ENCODE measurements at regions not wholly inside any gene's neighbourhood (a gene's known extent, or its start where the extent isn't known, plus 50 kb on each side); places are given as distances from the start of the nearest gene placed in this dataset.
"Not testable (repeated sequence)": the region's sequence is repeated elsewhere in the genome, so short reads cannot be mapped to it uniquely, and the experiment has no call there.

DNA sequence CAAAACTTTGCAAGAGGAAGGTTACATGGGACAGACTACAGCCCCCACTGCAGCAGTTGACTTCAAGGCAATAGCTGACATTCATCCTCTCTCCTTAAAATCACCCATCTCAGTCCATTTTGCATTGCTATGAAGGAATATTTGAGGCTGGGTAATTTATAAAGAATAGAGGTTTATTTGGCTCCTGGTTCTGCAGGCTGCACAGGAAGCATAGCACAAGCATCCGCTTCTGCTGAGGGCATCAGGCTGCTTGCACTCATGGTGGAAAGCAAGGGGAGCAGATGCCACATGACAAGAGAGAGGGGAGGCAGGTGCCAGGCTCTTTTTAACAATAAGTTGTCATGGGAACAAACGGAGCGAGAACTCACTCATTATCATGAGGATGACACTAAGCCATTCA is 646.0 kb downstream of the ZEB2 start:
- no peak for DNase-seq (ENCODE audit: low read depth in 2 of 2)

DNA sequence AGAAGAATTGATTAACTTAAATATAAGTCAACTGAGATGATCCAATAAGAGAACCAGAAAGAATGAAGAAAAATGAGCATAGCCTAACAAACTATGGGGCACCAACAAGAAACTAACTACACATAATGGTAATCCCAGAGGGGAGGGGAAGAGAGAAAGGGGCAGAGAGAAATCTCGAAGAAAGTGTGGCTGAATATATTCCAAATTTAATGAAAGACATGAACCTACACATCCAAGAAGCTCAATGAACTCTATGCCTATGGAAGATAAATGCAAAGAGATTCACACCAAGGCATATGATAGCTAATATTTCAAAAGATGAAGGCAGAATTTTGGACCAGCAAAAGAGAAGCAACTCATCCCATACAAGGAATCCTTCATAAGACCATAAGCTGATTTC is 649.2 kb downstream of the ZEB2 start:
- DNase-seq (ENCODE audit: low read depth in 2 of 2), result no peak

- peak; percentile 16 to 21 for DNase-seq (ENCODE audit: low read depth in 2 of 2)
These were observed 662.9 kb downstream of the ZEB2 start for GRCh38 chr2:143856978-143857377.

DNA sequence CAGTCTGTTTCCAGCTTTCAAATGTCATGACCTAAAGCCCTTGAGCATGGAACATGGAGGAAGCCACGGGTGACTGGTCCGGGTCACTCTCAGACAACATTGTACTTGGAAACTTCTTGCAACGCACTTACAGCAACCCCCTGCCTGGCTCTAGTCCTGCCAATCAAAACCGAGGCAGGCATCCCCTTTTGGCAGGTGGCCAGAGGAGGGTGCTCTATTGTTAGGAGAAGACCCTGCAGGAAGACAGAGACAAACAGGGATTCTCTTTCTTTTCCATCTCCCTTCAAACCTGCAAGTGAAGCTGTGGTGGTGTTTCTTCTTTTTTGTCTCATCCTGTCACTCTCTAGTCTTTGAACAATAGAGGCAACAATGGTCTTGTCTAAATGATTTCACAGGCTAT is 667.2 kb downstream of the ZEB2 start:
- no peak for DNase-seq (ENCODE audit: low read depth in 2 of 2)

DNA sequence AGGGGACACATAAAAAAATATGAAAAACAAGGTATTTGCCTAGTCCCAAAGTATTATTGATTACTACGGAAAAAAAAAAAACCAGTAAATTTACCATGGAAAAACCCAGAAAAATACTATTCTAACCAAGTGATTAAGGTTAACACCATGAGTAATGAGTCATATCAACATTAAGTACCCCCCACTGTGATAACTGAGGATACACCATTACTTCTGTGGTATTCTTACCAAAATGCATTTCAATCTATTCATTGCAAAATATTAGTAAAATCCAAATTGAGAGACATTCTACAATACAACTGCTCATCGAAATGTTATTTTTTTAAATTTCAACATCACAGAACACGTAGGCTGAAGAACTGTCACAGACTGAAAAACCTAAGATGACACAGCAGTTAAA is 669.8 kb downstream of the ZEB2 start:
- no peak for DNase-seq (ENCODE audit: low read depth in 2 of 2)

DNA sequence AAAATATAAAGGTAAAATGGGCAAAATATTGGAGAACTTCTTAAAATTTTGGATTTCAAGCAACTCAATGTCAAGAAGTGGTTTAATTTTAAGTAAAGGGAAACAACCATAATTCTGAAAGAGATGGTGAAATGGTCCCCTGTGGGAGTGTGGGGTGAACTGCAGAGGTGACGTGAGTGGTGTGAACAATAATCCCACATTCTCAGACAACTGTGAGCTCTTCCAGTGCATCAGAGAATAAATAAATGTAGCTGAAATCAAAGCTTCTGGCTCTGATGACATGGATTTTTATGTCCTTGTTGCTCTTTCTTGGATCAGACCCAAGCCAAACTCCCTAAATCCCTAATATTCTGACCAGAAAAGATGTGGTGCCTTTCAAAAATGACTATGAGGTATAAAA is 672.7 kb downstream of the ZEB2 start:
- no peak for DNase-seq (ENCODE audit: low read depth in 2 of 2)

DNA sequence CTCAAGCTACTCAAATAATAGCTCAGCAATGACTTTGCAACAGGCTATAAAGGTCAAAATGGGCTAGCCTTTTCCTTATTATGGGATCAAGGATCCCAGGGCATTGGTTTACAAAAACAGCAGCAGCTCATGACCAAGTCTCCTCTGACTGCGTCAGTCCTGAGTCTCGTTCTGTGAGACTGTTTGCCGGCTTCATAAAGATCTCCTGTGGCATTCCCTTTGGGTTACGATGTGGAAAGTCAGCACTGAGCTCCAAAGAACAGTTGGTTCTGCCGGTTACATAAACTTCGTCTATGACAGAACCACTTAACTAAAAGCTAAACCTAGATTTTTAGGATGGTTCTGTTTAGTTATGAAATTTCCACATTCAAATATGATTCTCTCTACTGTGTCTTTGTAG is 674.9 kb downstream of the ZEB2 start:
- DNase-seq (ENCODE audit: low read depth in 2 of 2), result no peak

GRCh38 chr2:143843686-143844085 is 676.2 kb downstream of the ZEB2 start:
- DNase-seq (ENCODE audit: low read depth in 2 of 2), result no peak

GRCh38 chr2:143842836-143843235 is 677.1 kb downstream of the ZEB2 start:
- no peak for DNase-seq (ENCODE audit: low read depth in 2 of 2)

DNA sequence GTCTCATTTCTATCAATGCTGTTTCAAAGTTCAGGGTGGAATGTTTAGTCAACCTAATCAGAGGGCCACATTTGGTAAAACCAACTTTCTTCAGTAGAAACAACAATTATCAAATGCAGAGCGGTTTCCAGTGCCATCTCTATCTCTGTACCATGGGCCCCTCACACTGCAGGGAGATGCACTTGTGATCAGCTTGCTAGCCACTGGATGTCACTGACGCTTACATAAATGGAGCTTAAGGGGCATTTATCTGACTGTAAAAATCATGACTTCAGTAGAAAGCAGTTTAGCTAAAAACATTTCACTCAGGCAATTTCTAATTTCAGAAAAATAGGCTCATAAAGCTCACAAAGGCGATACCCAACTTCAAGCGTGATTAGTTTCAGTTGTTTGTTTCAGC is 678.0 kb downstream of the ZEB2 start:
- no peak for DNase-seq (ENCODE audit: low read depth in 2 of 2)

DNA sequence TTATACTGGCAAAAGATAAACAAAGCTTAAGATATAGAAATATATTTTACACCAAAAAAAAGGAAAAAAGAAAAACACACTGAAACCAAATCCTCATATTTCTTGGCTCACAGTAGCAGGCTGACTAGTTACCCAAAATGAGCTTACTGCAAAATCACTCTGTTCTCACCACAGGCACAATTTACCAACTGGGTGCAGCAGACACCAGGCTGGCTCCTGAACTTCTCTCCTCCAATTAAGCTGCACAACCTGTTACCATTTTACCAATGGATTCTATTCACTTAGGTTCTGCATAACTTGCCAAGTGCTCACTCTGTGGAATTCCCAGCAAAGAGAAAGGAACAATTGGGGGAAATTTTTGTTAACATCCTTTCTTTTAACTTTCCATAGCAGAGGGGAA is 679.3 kb downstream of the ZEB2 start:
- no peak for DNase-seq (ENCODE audit: low read depth in 2 of 2)

DNA sequence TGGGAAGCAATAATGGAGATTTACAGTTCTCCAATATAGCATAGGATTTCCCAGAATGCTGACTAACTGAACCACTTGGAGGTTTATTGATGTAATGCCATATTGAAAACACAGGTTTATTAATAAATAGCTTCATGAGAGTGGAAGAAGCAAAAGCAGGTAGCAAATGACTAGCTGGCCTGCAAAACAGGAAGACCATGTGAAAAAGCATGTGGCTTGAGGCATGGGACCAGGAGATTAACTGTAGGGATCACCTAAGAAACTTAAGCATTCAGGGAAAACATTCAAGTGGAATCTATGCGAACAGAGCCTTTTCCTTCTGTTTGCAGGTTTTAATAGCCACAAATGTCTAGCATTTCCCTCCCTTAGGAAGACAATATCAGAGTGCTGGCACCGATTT is 679.7 kb downstream of the ZEB2 start:
- no peak for DNase-seq (ENCODE audit: low read depth in 2 of 2)

DNA sequence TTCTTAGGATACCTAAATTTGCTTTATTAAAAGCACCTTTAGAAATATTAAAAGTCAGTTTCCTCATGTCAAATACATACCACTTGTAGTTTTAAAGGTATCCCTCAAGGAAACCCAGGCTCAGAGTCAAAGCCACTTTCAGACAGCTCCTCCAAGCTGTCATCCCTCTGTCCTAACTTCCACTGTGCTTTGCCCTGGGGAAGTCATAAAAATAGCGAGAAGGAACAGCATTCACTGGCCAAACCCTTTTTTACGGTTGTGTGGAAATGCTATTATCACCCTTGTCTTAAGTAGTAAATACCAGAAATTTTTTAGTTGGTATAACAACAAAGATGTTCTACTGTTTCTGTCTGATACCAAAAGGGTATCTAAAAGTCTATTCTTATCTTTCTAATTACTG is 680.5 kb downstream of the ZEB2 start:
- DNase-seq (ENCODE audit: low read depth in 2 of 2), result no peak

GRCh38 chr2:143837055-143837454 is 682.9 kb downstream of the ZEB2 start:
- not testable (repeated sequence) for DNase-seq (ENCODE audit: low read depth in 2 of 2)

DNA sequence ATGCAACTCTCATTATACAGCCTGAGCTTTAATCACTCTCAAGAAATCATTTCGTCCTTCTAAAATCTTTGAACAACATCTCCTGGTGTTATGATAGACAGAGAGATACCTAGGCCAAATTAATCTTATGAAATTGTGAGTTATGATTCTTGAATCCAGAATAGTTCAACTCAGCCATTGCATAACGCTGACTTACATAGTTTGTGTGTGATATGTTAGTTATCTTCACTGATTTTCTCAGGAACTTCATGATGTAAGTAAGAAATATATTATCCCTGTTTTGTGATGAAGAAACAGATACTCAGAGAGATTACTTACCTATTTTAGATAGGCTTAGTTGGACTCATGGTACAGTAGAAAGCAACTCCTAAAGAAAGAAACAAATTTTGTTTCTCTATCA is 684.4 kb downstream of the ZEB2 start:
- DNase-seq (ENCODE audit: low read depth in 2 of 2), result no peak

GRCh38 chr2:143833015-143833660 is 686.8 kb downstream of the ZEB2 start:
- DNase-seq (ENCODE audit: low read depth in 2 of 2), result no peak

DNA sequence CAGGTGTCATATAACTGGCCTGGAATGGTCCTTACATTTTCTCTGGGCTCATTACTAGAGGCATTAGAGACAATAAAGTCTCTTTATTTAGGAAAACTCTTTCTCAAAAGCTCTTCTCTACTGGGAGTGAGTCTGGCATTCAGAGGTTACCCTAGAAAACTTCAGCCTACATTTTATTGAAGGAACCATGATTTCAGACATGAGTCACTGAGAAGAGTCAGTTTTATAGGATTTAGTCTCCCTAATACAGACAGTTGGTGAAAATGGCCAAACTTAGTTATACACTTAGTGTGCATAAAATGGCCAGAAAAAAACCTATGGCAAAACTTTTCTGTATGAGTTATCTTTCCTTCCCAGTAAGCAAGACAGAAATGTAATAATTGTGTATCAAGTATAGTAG is 689.4 kb downstream of the ZEB2 start:
- DNase-seq (ENCODE audit: low read depth in 2 of 2), result no peak

DNA sequence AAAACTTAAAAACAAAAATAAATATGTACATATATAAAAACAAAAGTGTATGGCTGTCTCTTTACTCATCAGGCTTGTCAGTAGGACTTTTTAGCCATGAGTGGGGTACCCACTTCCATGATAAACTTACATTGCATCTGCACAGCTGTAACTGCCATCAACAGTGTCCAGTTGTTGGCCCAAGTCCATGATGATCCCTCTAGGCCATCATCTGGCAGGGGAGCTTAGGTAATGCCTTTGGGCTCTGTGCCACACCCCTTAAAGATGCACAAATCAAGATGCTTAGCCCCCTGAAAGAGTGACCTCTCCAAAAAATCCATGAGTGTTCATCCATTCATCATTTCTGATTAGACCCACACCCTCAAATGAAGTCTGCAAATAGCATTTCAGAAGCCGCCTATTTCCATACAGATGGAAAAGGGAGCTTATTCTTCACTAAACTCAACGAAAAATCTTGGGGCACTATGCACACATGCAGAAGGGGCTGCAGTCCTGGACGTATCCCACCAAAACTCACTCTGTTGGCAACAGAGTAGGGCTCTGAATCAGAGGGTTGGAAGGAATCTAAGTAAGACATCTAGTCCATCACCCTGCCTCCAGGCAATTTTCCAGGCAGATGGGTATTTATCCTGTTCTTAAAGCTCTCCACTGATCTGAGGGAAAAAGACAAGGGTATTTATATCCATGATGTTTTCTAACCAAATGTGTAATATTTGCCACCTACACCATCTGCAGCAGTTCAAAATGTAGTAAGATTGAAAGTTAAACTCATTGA is 691.0 kb downstream of the ZEB2 start:
- no peak for DNase-seq (ENCODE audit: low read depth in 2 of 2)

DNA sequence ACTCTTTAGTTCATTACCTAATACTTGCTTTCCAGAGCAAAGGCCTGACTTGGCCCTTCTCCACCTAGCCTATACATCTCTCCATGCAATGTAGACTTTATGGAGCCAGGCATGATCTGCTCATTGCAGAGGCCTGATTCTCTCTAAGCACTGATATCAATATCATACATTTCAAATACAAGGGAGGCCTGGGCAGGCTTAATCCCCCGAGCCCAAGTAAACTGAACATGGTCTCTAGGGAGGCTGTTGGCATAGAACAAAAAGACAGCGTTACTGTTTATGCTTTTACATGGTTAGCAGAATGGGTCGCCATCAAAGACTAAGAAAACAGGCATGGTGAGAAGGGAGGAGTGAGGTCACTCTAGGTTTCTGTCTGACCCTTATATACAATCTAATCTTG is 695.1 kb downstream of the ZEB2 start:
- DNase-seq (ENCODE audit: low read depth in 2 of 2), result no peak

GRCh38 chr2:143823876-143824275 is 694.7 kb downstream of the ARHGAP15 start:
- DNase-seq (ENCODE audit: low read depth in 2 of 2), result no peak

- DNase-seq (ENCODE audit: low read depth in 2 of 2), result no peak
These were observed 694.1 kb downstream of the ARHGAP15 start for GRCh38 chr2:143823296-143823695.

DNA sequence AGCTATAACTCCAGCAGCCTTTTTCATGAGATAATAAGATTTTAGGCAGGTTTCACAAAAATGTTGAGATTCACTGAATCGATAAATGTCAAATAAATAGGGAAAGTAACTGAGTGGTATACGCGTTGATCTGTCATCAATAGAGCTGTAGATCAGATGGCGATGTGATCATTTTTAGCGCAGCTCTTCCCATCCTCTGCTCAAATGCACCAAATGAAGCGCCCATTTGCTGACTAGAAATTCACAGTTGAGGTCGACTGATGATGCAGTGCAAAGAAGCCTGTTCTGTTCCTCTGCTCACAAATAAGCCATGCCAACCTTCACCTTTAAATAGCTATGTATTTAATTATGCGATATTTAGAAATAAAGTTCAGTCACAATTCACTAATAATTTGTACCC is 693.5 kb downstream of the ARHGAP15 start:
- no peak for DNase-seq (ENCODE audit: low read depth in 2 of 2)

GRCh38 chr2:143819764-143820163 is 690.5 kb downstream of the ARHGAP15 start:
- DNase-seq (ENCODE audit: low read depth in 2 of 2), result no peak

Data from fibroblast of skin of left biceps (primary cell).